WTC11 (cell line): ENCODE measurements at regions not wholly inside any gene's neighbourhood (a gene's known extent, or its start where the extent isn't known, plus 50 kb on each side); places are given as distances from the start of the nearest gene placed in this dataset.

Experiments
- ATAC-seq: fragments of 200-7000 bp; cut with Tn5 transposase; 2 replicates; pipeline ENCODE4 v1.10.0; 2021; ENCODE audit warnings: mild to moderate bottlenecking, moderate library complexity
- CTCF ChIA-PET: fragments of 300-600 bp; sonication (Branson Sonifier 250); formaldehyde crosslinking; loops from one replicate; lab custom pipeline; 2021; ENCODE audit warnings: antibody characterized with exemption; lab: Charles Lee
- POLR2A ChIA-PET: fragments of 350-600 bp; sonication (Branson Sonifier 250); formaldehyde crosslinking; loops from one replicate; lab custom pipeline; 2021; ENCODE audit warnings: antibody characterized with exemption; lab: Charles Lee
- DNase-seq: peaks from one replicate; pipeline ENCODE4 v3.0.0; 2021; ENCODE audit warnings: low spot score
- H3K27ac Mint-ChIP-seq: 2 replicates; pipeline ENCODE4 v1.8.0; 2021; ENCODE audit warnings: mixed read lengths
- H3K27me3 Mint-ChIP-seq: 2 replicates; pipeline ENCODE4 v1.8.0; 2021; ENCODE audit warnings: low read depth, mild to moderate bottlenecking, moderate library complexity, mixed read lengths
- H3K36me3 Mint-ChIP-seq: 2 replicates; pipeline ENCODE4 v1.8.0; 2021; ENCODE audit warnings: mixed read lengths
- H3K4me1 Mint-ChIP-seq: 2 replicates; pipeline ENCODE4 v1.8.0; 2022; ENCODE audit warnings: mixed read lengths
- H3K4me3 Mint-ChIP-seq: 2 replicates; pipeline ENCODE4 v1.8.0; 2021; ENCODE audit warnings: mild to moderate bottlenecking, moderate library complexity, mixed read lengths
- H3K9me3 Mint-ChIP-seq: 2 replicates; pipeline ENCODE4 v1.8.0; 2021; ENCODE audit warnings: mixed read lengths
- ARID4B ChIP-seq: sonication (generic); formaldehyde crosslinking; IDR thresholded peaks from 2 replicates; pipeline ENCODE4 v1.8.0; 2023; ENCODE audit warnings: missing genetic modification reagents, mild to moderate bottlenecking, borderline replicate concordance
- CBFB ChIP-seq: sonication (generic); formaldehyde crosslinking; IDR thresholded peaks from 2 replicates; pipeline ENCODE4 v1.8.1; 2022; ENCODE audit warnings: mild to moderate bottlenecking, low read depth, missing genetic modification reagents
- ESRRA ChIP-seq: sonication (generic); formaldehyde crosslinking; IDR thresholded peaks from 2 replicates; pipeline ENCODE4 v1.8.1; 2022; ENCODE audit warnings: mild to moderate bottlenecking, missing genetic modification reagents, borderline replicate concordance
- FOXK1 ChIP-seq: sonication (generic); formaldehyde crosslinking; IDR thresholded peaks from 2 replicates; pipeline ENCODE4 v1.8.0; 2022; ENCODE audit warnings: mild to moderate bottlenecking, moderate library complexity, missing genetic modification reagents
- GABPB1 ChIP-seq: sonication (generic); formaldehyde crosslinking; IDR thresholded peaks from 2 replicates; pipeline ENCODE4 v1.8.1; 2023; ENCODE audit warnings: mild to moderate bottlenecking, missing genetic modification reagents
- GRHL2 ChIP-seq: fragments of 250-450 bp; sonication (Bioruptor Pico); IDR thresholded peaks from 2 replicates; pipeline ENCODE4 v1.8.0; 2022; ENCODE audit warnings: mild to moderate bottlenecking, moderate library complexity; ENCODE audit not compliant: insufficient replicate concordance, severe bottlenecking
- JAZF1 ChIP-seq: fragments of 250-450 bp; sonication (Bioruptor Pico); IDR thresholded peaks from 2 replicates; pipeline ENCODE4 v1.9.0; 2021; ENCODE audit warnings: moderate library complexity, mild to moderate bottlenecking, inconsistent platforms
- KAT7 ChIP-seq: sonication (generic); formaldehyde crosslinking; IDR thresholded peaks from 2 replicates; pipeline ENCODE4 v1.8.1; 2023; ENCODE audit warnings: missing genetic modification reagents, mild to moderate bottlenecking, borderline replicate concordance
- PRRX2 ChIP-seq: fragments of 250-450 bp; sonication (Bioruptor Pico); IDR thresholded peaks from 2 replicates; pipeline ENCODE4 v1.8.0; 2021; ENCODE audit warnings: mild to moderate bottlenecking
- RELA ChIP-seq: sonication (generic); formaldehyde crosslinking; IDR thresholded peaks from 2 replicates; pipeline ENCODE4 v1.8.1; 2022; ENCODE audit warnings: missing genetic modification reagents, mild to moderate bottlenecking, borderline replicate concordance
- RORB ChIP-seq: fragments of 250-450 bp; sonication (Bioruptor Pico); IDR thresholded peaks from 2 replicates; pipeline ENCODE4 v1.9.0; 2021; ENCODE audit warnings: mild to moderate bottlenecking
- SMAD3 ChIP-seq: sonication (generic); formaldehyde crosslinking; IDR thresholded peaks from 2 replicates; pipeline ENCODE4 v1.8.0; 2022; ENCODE audit warnings: missing genetic modification reagents, mild to moderate bottlenecking, borderline replicate concordance
- SMAD4 ChIP-seq: sonication (generic); formaldehyde crosslinking; IDR thresholded peaks from 2 replicates; pipeline ENCODE4 v1.8.0; 2022; ENCODE audit warnings: mild to moderate bottlenecking, missing genetic modification reagents
- ZNF416 ChIP-seq: fragments of 250-450 bp; sonication (Bioruptor Pico); IDR thresholded peaks from 2 replicates; pipeline ENCODE4 v1.9.0; 2021; ENCODE audit warnings: mild to moderate bottlenecking, inconsistent platforms
- TF ChIP-seq, protein P1 (sequence below): fragments of 250-450 bp; sonication (Bioruptor Pico); IDR thresholded peaks from 2 replicates; pipeline ENCODE4 v1.9.0; 2021; ENCODE audit warnings: mild to moderate bottlenecking
- TF ChIP-seq, protein P2 (sequence below): fragments of 250-450 bp; sonication (Bioruptor Pico); IDR thresholded peaks from 2 replicates; pipeline ENCODE4 v2.1.2; 2022; ENCODE audit warnings: mild to moderate bottlenecking, moderate library complexity
- TF ChIP-seq, protein P3 (sequence below): sonication (generic); formaldehyde crosslinking; IDR thresholded peaks from 2 replicates; pipeline ENCODE4 v1.8.0; 2022; ENCODE audit warnings: mild to moderate bottlenecking, missing genetic modification reagents

DNA sequence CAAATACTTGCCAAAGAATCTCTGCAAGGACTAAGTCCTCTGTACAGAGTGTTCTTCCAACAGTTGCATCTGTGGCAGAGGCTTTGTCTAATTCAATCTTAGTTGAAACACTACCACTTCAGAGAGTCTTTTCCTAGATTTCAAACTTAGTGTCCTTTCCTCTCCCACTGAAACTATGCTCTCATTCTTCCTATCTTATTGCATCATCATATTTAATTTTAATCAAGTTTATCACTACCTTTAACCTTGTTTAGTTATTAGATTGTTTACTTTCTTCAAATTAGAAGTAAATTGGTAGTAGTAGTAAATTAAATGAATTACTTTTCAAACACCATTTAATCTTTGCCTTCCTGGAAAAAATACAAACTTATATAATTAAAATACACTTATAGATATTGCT, 1082.3 kb upstream of the PABPC4L start:
- Mint-ChIP-seq H3K27me3 (no peaks in the 10 kb centered on the region), H3K9me3 (peaks cover 3% of the 10 kb centered on the region; the same call in 1 of the 2 replicates), H3K4me3 (no peak overlapping the region)
- CTCF ChIA-PET: no interaction called here
- no peak for DNase-seq
- TF ChIP-seq RELA: no peak
- no peak for TF ChIP-seq KAT7
- TF ChIP-seq, protein P1, sequence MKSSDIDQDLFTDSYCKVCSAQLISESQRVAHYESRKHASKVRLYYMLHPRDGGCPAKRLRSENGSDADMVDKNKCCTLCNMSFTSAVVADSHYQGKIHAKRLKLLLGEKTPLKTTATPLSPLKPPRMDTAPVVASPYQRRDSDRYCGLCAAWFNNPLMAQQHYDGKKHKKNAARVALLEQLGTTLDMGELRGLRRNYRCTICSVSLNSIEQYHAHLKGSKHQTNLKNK: no peak
- TF ChIP-seq CBFB (CRISPR knock-in tag): no peak
- TF ChIP-seq, protein P2, sequence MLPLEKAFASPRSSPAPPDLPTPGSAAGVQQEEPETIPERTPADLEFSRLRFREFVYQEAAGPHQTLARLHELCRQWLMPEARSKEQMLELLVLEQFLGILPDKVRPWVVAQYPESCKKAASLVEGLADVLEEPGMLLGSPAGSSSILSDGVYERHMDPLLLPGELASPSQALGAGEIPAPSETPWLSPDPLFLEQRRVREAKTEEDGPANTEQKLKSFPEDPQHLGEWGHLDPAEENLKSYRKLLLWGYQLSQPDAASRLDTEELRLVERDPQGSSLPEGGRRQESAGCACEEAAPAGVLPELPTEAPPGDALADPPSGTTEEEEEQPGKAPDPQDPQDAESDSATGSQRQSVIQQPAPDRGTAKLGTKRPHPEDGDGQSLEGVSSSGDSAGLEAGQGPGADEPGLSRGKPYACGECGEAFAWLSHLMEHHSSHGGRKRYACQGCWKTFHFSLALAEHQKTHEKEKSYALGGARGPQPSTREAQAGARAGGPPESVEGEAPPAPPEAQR: no peak
- no peak for TF ChIP-seq ZNF416 (CRISPR knock-in tag)
- no peak for TF ChIP-seq RORB (CRISPR knock-in tag)
- TF ChIP-seq PRRX2 (CRISPR knock-in tag): no peak
- TF ChIP-seq FOXK1 (CRISPR knock-in tag): no peak
- TF ChIP-seq, protein P3, sequence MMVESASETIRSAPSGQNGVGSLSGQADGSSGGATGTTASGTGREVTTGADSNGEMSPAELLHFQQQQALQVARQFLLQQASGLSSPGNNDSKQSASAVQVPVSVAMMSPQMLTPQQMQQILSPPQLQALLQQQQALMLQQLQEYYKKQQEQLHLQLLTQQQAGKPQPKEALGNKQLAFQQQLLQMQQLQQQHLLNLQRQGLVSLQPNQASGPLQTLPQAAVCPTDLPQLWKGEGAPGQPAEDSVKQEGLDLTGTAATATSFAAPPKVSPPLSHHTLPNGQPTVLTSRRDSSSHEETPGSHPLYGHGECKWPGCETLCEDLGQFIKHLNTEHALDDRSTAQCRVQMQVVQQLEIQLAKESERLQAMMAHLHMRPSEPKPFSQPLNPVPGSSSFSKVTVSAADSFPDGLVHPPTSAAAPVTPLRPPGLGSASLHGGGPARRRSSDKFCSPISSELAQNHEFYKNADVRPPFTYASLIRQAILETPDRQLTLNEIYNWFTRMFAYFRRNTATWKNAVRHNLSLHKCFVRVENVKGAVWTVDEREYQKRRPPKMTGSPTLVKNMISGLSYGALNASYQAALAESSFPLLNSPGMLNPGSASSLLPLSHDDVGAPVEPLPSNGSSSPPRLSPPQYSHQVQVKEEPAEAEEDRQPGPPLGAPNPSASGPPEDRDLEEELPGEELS (CRISPR knock-in tag): no peak
- no peak for TF ChIP-seq GRHL2 (CRISPR knock-in tag)
- TF ChIP-seq ARID4B (CRISPR knock-in tag): no peak
- no peak for TF ChIP-seq JAZF1 (CRISPR knock-in tag)
- TF ChIP-seq GABPB1: no peak
- TF ChIP-seq, all 79 proteins: peak for 0
- ATAC-seq: no peak
- H3K4me1 Mint-ChIP-seq: peaks cover 4% of the 10 kb centered on the region
- H3K27ac Mint-ChIP-seq: no peak overlapping the region
- no peaks in the 10 kb centered on the region for H3K36me3 Mint-ChIP-seq
- POLR2A ChIA-PET: no interaction called here

GRCh38 chr4:135282676-135283075, 1081.1 kb upstream of the PABPC4L start:
- no peak overlapping the region for H3K27ac Mint-ChIP-seq

GRCh38 chr4:135281230-135281629, 1079.6 kb upstream of the PABPC4L start:
- CTCF ChIA-PET: no interaction called here
- no peak for DNase-seq
- POLR2A ChIA-PET: no interaction called here
- no peak for ATAC-seq
- H3K4me1 Mint-ChIP-seq: peaks cover 4% of the 10 kb centered on the region
- H3K9me3 Mint-ChIP-seq: peaks cover 2% of the 10 kb centered on the region; the same call in 1 of the 2 replicates
- H3K27me3 Mint-ChIP-seq: no peaks in the 10 kb centered on the region
- H3K27ac Mint-ChIP-seq: peak overlapping the region; percentile 60; the same call in 1 of the 2 replicates
- no peaks in the 10 kb centered on the region for H3K36me3 Mint-ChIP-seq
- no peak overlapping the region for H3K4me3 Mint-ChIP-seq
- no peak for TF ChIP-seq CBFB (CRISPR knock-in tag)

More at GRCh38 chr4:135282676-135283075, 1081.1 kb upstream of the PABPC4L start:
- TF ChIP-seq SMAD4 (no peak), ESRRA (no peak), SMAD3 (no peak)
- ChIA-PET POLR2A (no interaction called here), CTCF (no interaction called here)
- peaks cover 3% of the 10 kb centered on the region; the same call in 1 of the 2 replicates for H3K9me3 Mint-ChIP-seq
- no peaks in the 10 kb centered on the region for H3K36me3 Mint-ChIP-seq
- H3K27me3 Mint-ChIP-seq: no peaks in the 10 kb centered on the region
- H3K4me3 Mint-ChIP-seq: no peak overlapping the region
- DNase-seq (no peak), ATAC-seq (no peak)
- H3K4me1 Mint-ChIP-seq: peaks cover 4% of the 10 kb centered on the region
